LNCAP (cell line): ENCODE measurements at regions not wholly inside any gene's neighbourhood (a gene's known extent, or its start where the extent isn't known, plus 50 kb on each side); places are given as distances from the start of the nearest gene placed in this dataset.

Source experiments
- CTCF ChIP-seq: fragments of 450-650 bp; IDR thresholded peaks from 2 replicates; pipeline ENCODE4 v1.5.1; 2017; ENCODE audit warnings: mild to moderate bottlenecking

GRCh38 chr11:8802251-8802650 is 108.7 kb upstream of the AKIP1 start:
- no peak for TF ChIP-seq CTCF

GRCh38 chr11:8803973-8804372 is 107.0 kb upstream of the AKIP1 start:
- no peak for TF ChIP-seq CTCF

- TF ChIP-seq CTCF: no peak
Measured at GRCh38 chr11:8805296-8805695, 105.7 kb upstream of the AKIP1 start.

GRCh38 chr11:8806974-8807373 is 104.0 kb upstream of the AKIP1 start:
- TF ChIP-seq CTCF: no peak

GRCh38 chr11:8807544-8808225 is 103.3 kb upstream of the AKIP1 start:
- no peak for TF ChIP-seq CTCF

- no peak for TF ChIP-seq CTCF
Measured at GRCh38 chr11:8808226-8808585, 102.8 kb upstream of the AKIP1 start.

- no peak for TF ChIP-seq CTCF
Measured at GRCh38 chr11:8809241-8809938, 101.6 kb upstream of the AKIP1 start.
